Activated T-helper 17 cell treated with anti-CD3 and anti-CD28 coated beads, Interleukin-2, amount 50 U/mL, for 72 hours (primary cell): ENCODE measurements at regions not wholly inside any gene's neighbourhood (a gene's known extent, or its start where the extent isn't known, plus 50 kb on each side); places are given as distances from the start of the nearest gene placed in this dataset.

Experiments
- ATAC-seq: fragments of 150-1000 bp; cut with Tn5 transposase; replicated peaks from 2 replicates; pipeline ENCODE4 v1.10.0; 2021; ENCODE audit warnings: mild to moderate bottlenecking, moderate library complexity
- H3K27ac Mint-ChIP-seq: one replicate; pipeline ENCODE4 v1.8.0; 2022; ENCODE audit warnings: mixed read lengths
- H3K27me3 Mint-ChIP-seq: one replicate; pipeline ENCODE4 v1.8.0; 2022; ENCODE audit warnings: mixed read lengths
- H3K36me3 Mint-ChIP-seq: one replicate; pipeline ENCODE4 v1.8.0; 2022; ENCODE audit warnings: low read depth, mild to moderate bottlenecking, mixed read lengths
- H3K4me1 Mint-ChIP-seq: one replicate; pipeline ENCODE4 v1.8.0; 2022; ENCODE audit warnings: mixed read lengths
- H3K4me3 Mint-ChIP-seq: one replicate; pipeline ENCODE4 v1.8.0; 2022; ENCODE audit warnings: mild to moderate bottlenecking, mixed read lengths
- H3K9me3 Mint-ChIP-seq: one replicate; pipeline ENCODE4 v1.8.0; 2022; ENCODE audit warnings: mixed read lengths

DNA sequence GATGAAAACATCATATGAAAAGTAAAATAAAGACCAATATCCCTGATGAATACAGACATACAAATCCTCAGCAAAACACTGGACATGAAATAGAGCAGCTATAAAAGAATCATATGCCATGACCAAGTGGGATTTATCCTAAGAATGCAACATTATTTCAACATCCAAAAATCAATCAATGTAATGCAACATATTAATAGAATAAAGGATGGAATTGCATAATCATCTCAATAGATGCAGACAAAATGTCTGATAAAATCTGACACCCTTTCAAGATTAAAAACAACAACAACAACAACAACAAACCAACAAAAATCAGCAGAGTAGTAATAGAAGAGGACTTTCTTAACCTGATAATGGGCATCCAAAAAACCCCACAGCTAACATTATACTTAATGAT is 63.8 kb upstream of the IL1R1 start:
- peaks cover 4% of the 10 kb centered on the region for H3K9me3 Mint-ChIP-seq
- H3K27me3 Mint-ChIP-seq = no peaks in the 10 kb centered on the region
- H3K4me1 Mint-ChIP-seq = peaks cover 40% of the 10 kb centered on the region
- no peak for ATAC-seq
- peak overlapping the region; percentile 6 for H3K27ac Mint-ChIP-seq
- peaks cover 5% of the 10 kb centered on the region for H3K36me3 Mint-ChIP-seq
- no peak overlapping the region for H3K4me3 Mint-ChIP-seq

DNA sequence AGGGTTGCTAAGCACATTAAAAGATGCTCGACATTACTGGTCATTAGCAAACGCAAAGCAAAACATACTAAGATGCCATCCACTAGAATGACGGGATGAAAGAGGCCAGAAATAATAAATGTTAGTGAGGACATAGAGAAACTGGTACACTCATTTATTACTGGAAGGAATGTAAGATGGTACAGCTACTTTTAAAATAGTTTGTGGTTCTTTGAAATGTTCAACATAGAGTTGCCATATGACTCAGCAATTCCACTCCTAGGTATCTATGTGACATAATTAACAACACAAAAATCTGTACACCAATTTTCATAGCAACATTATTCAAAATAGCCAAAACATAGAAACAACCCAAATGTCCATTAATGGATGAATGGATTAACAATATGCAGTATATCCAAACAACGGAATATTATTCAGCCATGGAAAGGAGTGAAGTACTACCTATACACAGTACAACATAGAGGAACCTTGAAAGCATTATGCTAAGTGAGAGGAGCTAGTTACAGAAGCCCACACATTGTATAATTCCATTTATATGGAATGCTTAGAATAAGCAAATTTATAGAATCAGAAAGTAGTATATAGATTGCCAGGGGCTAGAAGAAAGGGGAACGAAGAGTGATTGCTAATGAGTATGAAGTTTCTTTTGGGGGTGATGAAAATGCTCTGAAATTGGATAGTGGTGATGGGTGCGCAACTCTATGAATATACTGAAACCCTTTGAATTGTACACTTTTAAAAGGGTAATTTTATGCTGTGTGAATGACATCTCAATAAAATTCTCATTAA is 61.9 kb upstream of the IL1R1 start:
- H3K27ac Mint-ChIP-seq = peak overlapping the region; percentile 97
- peaks cover 35% of the 10 kb centered on the region for H3K4me1 Mint-ChIP-seq
- H3K27me3 Mint-ChIP-seq = no peaks in the 10 kb centered on the region
- peak overlapping the region; percentile 77 for H3K4me3 Mint-ChIP-seq
- H3K9me3 Mint-ChIP-seq = peaks cover 4% of the 10 kb centered on the region
- peak; percentile 16 for ATAC-seq
- peaks cover 5% of the 10 kb centered on the region for H3K36me3 Mint-ChIP-seq

DNA sequence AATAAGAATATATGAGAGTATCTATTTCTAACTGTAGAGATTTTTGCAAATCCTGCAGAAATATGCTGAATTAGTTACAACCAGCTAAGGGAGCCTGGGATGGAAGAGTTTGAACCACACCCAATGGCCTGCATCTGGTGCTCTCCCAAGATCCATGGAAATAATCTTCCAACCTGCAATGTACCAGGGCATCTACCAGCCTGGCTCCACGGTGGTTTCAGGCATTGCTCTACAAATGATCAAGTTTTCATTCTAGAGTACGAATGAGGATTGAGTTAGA is 61.4 kb upstream of the IL1R1 start:
- Mint-ChIP-seq H3K27me3 (no peaks in the 10 kb centered on the region), H3K27ac (peak overlapping the region; percentile 97), H3K9me3 (peaks cover 4% of the 10 kb centered on the region), H3K4me3 (peak overlapping the region; percentile 77), H3K36me3 (peaks cover 5% of the 10 kb centered on the region), H3K4me1 (peaks cover 35% of the 10 kb centered on the region)
- ATAC-seq = no peak

DNA sequence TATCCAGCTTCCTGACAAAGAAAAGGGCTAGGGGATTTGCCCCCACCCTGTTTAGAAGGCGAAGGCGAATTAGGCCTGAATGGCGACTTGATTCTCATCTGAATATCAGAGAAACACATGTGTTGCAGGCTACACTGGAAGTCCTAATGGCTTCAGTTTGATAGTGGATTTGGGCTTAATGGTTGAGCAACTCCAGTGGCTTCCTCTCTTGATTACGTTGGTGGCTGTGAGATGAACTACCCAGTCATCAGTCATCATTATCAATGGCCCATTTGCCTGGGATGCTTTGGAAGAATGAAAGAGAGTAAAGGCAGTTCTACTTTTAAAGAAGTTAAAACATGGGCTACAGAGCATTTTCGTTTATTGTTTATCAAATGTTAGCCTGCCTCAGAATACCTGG is 60.9 kb upstream of the IL1R1 start:
- peaks cover 4% of the 10 kb centered on the region for H3K9me3 Mint-ChIP-seq
- peaks cover 5% of the 10 kb centered on the region for H3K36me3 Mint-ChIP-seq
- no peak for ATAC-seq
- H3K27ac Mint-ChIP-seq = peak overlapping the region; percentile 97
- peaks cover 35% of the 10 kb centered on the region for H3K4me1 Mint-ChIP-seq
- peak overlapping the region; percentile 77 for H3K4me3 Mint-ChIP-seq
- H3K27me3 Mint-ChIP-seq = no peaks in the 10 kb centered on the region

DNA sequence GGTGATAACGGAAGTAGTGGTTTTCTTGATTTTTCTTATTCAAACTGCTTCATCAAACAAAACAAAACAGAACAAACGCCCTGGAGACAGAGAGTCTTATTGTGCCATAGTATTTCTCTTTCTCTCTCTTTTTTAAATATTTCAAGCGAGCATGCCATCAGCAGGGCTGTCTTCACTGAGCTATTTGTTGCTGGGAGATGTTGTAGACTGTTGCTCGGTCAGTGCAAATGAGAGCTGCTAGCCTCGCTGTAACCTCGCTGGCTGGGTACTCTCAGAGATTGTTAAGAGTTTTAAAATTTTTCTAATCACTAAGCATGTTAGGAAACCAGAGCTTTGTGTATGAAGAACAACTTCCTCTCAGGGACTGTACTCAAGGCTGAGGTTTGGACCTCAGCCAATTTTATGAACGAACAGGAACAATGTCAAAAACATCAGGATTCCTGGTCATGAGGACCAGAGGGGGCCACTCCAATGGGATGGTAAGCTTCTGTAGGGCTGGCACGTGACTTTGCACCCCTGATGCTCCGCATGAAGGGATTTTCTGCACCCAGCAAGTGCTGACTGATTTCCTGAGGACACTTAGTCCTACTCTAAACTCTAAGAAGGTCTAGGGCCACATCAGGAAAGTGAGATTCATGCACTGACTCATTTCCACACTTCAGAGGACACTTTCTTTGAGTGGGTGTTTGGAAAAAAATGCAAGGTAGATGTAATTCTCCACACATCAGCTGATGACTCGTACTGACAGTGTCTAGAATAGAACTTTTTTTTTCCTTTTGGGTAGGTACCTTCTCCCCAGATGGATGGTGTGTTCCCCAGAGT is 59.8 kb upstream of the IL1R1 start:
- peaks cover 5% of the 10 kb centered on the region for H3K36me3 Mint-ChIP-seq
- ATAC-seq = peak; percentile 88

DNA sequence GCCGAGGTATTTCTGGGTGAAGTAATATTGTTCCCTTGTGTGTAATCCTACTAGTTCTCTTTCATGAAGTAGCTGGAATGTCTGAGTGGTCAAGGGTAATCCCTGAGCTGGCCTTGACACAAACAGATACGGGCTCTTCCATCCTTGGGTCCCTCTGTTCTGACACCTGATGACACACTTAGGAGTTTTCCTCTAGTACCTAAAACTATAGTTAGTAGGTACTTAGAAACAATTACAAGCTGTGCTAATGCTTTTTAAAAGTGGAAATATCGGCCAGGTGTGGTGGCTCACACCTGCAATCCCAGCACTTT is 59.2 kb upstream of the IL1R1 start:
- Mint-ChIP-seq H3K27ac (peak overlapping the region; percentile 97), H3K36me3 (peaks cover 5% of the 10 kb centered on the region)

More for the DNA sequence above, 59.8 kb upstream of the IL1R1 start:
- peaks cover 4% of the 10 kb centered on the region for H3K9me3 Mint-ChIP-seq
- H3K27ac Mint-ChIP-seq = peak overlapping the region; percentile 97
- H3K4me1 Mint-ChIP-seq = peaks cover 31% of the 10 kb centered on the region
- peak overlapping the region; percentile 77 for H3K4me3 Mint-ChIP-seq
- no peaks in the 10 kb centered on the region for H3K27me3 Mint-ChIP-seq

DNA sequence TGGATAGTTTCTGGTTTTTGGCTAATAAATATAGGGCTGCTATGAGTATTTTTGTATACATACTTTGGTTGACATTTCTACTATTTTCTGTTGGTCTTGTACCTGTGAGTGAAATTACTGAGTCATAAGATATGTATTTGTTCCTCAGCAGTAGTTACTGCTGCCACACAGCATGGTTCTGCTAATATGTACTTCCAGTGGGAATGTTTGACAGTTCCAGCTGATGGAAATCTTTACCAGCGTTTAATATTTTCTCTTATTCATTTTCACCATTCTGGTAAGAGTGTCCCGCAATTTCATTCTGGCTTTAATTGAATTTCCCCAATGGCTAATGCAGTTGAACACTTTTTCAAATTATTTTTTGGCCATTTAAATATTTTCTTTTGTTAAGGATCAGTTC is 57.9 kb upstream of the IL1R1 start:
- ATAC-seq = no peak
- H3K9me3 Mint-ChIP-seq = peaks cover 4% of the 10 kb centered on the region
- H3K27ac Mint-ChIP-seq = peak overlapping the region; percentile 97
- H3K4me3 Mint-ChIP-seq = no peak overlapping the region
- peaks cover 27% of the 10 kb centered on the region for H3K4me1 Mint-ChIP-seq
- H3K27me3 Mint-ChIP-seq = no peaks in the 10 kb centered on the region
- H3K36me3 Mint-ChIP-seq = peaks cover 5% of the 10 kb centered on the region

More for the DNA sequence above, 59.2 kb upstream of the IL1R1 start:
- Mint-ChIP-seq H3K9me3 (peaks cover 4% of the 10 kb centered on the region), H3K4me1 (peaks cover 31% of the 10 kb centered on the region), H3K27me3 (no peaks in the 10 kb centered on the region), H3K4me3 (peak overlapping the region; percentile 77)
- no peak for ATAC-seq

DNA sequence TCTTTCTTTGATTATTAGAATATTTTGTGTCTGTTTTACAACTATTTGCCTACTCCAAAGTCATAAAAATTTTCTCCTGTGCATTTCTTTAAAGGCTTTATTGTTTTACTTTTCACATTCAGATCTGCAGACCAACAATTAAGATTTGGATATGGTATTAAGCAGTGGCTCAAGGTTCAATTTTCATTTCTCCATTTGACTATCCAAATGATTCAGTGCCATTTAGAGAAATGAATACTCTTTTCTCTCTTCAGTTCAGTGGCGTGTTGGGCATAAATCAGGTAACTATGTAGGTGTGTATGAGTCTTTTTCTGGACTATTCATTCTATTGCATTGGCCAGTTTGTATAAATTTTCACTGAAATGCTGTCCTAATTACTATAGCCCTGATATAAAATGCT is 57.3 kb upstream of the IL1R1 start:
- no peak for ATAC-seq
- peaks cover 4% of the 10 kb centered on the region for H3K9me3 Mint-ChIP-seq
- H3K27me3 Mint-ChIP-seq = no peaks in the 10 kb centered on the region
- peaks cover 27% of the 10 kb centered on the region for H3K4me1 Mint-ChIP-seq
- H3K27ac Mint-ChIP-seq = no peak overlapping the region
- peaks cover 5% of the 10 kb centered on the region for H3K36me3 Mint-ChIP-seq
- H3K4me3 Mint-ChIP-seq = no peak overlapping the region

DNA sequence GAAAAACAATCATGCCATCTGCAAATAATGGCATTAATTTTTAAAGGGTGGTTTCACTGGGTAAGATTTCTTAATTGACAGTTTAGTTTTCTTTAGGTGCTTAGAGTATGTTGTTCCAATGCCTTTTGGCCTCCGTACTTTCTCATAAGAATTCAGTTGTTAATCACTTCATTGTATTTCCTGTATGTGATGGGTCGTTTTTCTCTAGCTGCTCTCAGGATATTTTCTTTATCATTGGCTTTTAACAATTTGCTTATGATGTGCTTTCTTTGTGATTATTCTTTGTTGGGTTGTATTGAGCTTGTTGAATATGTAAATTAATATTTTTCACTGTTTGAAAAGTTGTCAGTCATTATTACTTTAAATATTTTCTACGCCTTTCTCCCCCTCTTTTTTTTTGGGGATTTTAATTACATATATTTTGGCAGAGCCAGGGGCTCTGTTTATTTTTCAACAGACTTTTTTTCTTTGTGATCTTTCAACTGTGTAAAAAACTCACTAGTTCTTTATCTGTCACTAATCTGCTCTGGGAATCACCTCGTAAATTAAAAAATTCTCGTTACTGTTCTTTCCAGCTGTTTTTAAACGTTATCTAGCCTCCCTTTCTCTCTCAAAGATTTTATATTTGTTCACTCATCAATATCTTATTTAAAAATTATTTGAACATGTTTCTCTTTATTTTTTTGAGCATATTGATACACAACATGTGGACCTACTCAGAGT is 56.2 kb upstream of the IL1R1 start:
- ATAC-seq = no peak
- peaks cover 6% of the 10 kb centered on the region for H3K9me3 Mint-ChIP-seq
- H3K4me1 Mint-ChIP-seq = peaks cover 17% of the 10 kb centered on the region
- H3K4me3 Mint-ChIP-seq = no peak overlapping the region
- no peaks in the 10 kb centered on the region for H3K36me3 Mint-ChIP-seq
- no peaks in the 10 kb centered on the region for H3K27me3 Mint-ChIP-seq
- H3K27ac Mint-ChIP-seq = no peak overlapping the region

DNA sequence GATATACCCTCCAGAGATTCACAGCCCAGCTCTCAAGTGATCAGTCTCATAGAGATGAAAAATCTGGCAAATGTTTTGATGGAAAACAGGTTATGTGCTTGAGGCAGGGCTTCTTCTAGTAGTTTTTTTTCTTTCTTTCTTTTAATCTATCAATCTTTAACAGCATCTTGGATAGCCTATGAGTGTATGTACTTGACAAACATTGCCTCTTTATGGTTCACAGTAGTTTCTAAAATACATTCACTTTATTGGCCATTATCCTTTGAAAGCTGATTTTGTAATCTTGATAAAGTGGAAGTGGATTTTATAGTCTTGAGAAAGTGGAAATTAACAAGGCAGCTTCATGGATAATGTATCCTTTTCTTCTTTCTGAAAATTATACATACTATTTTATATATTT is 51.4 kb upstream of the IL1R1 start:
- no peaks in the 10 kb centered on the region for H3K27me3 Mint-ChIP-seq
- H3K4me3 Mint-ChIP-seq = no peak overlapping the region
- no peaks in the 10 kb centered on the region for H3K36me3 Mint-ChIP-seq
- no peak for ATAC-seq
- H3K4me1 Mint-ChIP-seq = no peaks in the 10 kb centered on the region
- H3K9me3 Mint-ChIP-seq = peaks cover 9% of the 10 kb centered on the region
- no peak overlapping the region for H3K27ac Mint-ChIP-seq

DNA sequence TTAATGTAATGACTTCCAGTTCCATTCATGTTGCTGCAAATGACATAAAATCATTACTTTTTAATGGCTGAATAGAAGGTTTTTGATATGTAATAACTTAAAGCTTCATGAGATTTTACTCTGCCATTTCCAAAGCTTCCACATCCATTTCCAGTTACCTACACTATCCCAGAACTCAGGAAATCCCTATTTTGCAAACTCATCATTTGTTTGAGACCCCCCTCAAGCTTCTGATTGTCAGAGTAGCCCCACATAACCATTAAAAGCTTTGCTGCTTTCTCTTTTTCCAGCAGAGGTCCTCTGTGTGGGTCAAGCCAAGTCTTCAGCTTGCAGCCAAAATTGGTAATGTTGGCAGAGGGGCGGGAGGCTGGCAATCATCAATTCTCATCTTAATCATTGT is 50.6 kb upstream of the IL1R1 start:
- H3K4me1 Mint-ChIP-seq = no peaks in the 10 kb centered on the region

DNA sequence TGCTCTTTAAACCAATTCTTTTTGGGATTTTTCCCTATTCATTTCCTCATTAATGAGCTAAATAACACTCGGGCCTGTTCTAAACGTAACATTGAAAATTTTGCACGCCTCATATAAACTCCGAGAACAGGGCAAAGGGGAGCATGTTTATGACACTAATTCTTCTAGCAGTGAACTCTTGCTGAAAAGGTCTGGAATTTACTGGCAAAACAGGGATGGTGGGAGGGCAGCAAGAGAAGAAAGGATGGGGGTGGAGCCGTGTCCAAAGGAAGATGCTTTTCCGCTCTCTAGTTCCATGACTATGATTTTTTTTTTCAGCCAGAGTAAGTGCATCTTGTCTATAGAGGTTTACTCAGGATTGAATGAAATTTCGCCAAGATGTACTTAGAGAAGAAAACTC is 50.0 kb upstream of the IL1R1 start:
- no peak for ATAC-seq
- H3K9me3 Mint-ChIP-seq = peaks cover 9% of the 10 kb centered on the region
- no peak overlapping the region for H3K27ac Mint-ChIP-seq
- no peaks in the 10 kb centered on the region for H3K4me1 Mint-ChIP-seq
- H3K36me3 Mint-ChIP-seq = no peaks in the 10 kb centered on the region
- H3K4me3 Mint-ChIP-seq = no peak overlapping the region
- no peaks in the 10 kb centered on the region for H3K27me3 Mint-ChIP-seq

More for the DNA sequence above, 50.6 kb upstream of the IL1R1 start:
- no peak overlapping the region for H3K27ac Mint-ChIP-seq
- H3K4me3 Mint-ChIP-seq = no peak overlapping the region
- H3K27me3 Mint-ChIP-seq = no peaks in the 10 kb centered on the region
- ATAC-seq = no peak
- peaks cover 9% of the 10 kb centered on the region for H3K9me3 Mint-ChIP-seq
- H3K36me3 Mint-ChIP-seq = no peaks in the 10 kb centered on the region
